OCI-LY7 (cell line): ENCODE measurements at regions not wholly inside any gene's neighbourhood (a gene's known extent, or its start where the extent isn't known, plus 50 kb on each side); places are given as distances from the start of the nearest gene placed in this dataset.

Experiments used
- CTCF ChIP-seq: fragments of 200-600 bp; sonication (generic); conservative IDR thresholded peaks from 2 replicates; pipeline ENCODE4 v1.5.1; 2014; ENCODE audit warnings: mild to moderate bottlenecking, antibody characterized with exemption, low read length, moderate library complexity, mixed read lengths
- EZH2phosphoT487 ChIP-seq: fragments of 200-600 bp; sonication (generic); IDR thresholded peaks from 2 replicates; pipeline ENCODE4 v1.6.1; 2018; ENCODE audit warnings: low read depth, borderline replicate concordance, mild to moderate bottlenecking, mixed run types, antibody characterized with exemption, low read length, moderate library complexity, mixed read lengths

- TF ChIP-seq CTCF = no peak
- TF ChIP-seq EZH2phosphoT487 = no peak
These were observed 280.3 kb downstream of the NPR3 start for GRCh38 chr5:32991421-32991815.
